ENCODE measurements at regions not wholly inside any gene's neighbourhood (a gene's known extent, or its start where the extent isn't known, plus 50 kb on each side); places are given as distances from the start of the nearest gene placed in this dataset.

- TF ChIP-seq CTCF (IDR thresholded peaks at IDR 0.05) = no peak
- TF ChIP-seq POLR2A (IDR thresholded peaks at IDR 0.05) = no peak
Measured at GRCh38 chr13:103358255-103358932, 292.2 kb upstream of the SLC10A2 start.

Data from vagina (tissue), 2 donors.